ENCODE measurements at regions not wholly inside any gene's neighbourhood (a gene's known extent, or its start where the extent isn't known, plus 50 kb on each side); places are given as distances from the start of the nearest gene placed in this dataset.

GRCh38 chr11:37402663-37403062 lies 804.6 kb upstream of the RAG2 start:
- H3K4me3 ChIP-seq (ENCODE audit: insufficient read depth, low read depth, low read length): no peak overlapping the region
- H3K4me1 ChIP-seq (ENCODE audit: insufficient read depth, low read length): no peaks in the 10 kb centered on the region
- no peaks in the 10 kb centered on the region for H3K9me3 Mint-ChIP-seq (ENCODE audit: unreplicated experiment)
- no peaks in the 10 kb centered on the region for H4K20me1 ChIP-seq (ENCODE audit: insufficient read depth, low read length)
- no peaks in the 10 kb centered on the region for H3K27me3 ChIP-seq (ENCODE audit: insufficient read depth, low read length)
- H3K27ac Mint-ChIP-seq (ENCODE audit: unreplicated experiment): no peak overlapping the region
- H3K4me2 ChIP-seq (ENCODE audit: low read length): no peak overlapping the region
- no peaks in the 10 kb centered on the region for H3K4me1 Mint-ChIP-seq (ENCODE audit: low read depth, unreplicated experiment)
- H2AFZ ChIP-seq (ENCODE audit: low read depth, low read length): no peak overlapping the region
- H3K27ac ChIP-seq (ENCODE audit: low read depth, low read length): no peak overlapping the region
- H3K36me3 ChIP-seq (ENCODE audit: insufficient read depth, low read length): no peaks in the 10 kb centered on the region
- no peak for TF ChIP-seq EZH2 (IDR thresholded peaks at IDR 0.05; ENCODE audit: insufficient read depth, low read length)
- no peak for TF ChIP-seq CTCF (IDR thresholded peaks at IDR 0.05; ENCODE audit: insufficient read depth, low read depth, low read length)
- H3K9me3 ChIP-seq (ENCODE audit: insufficient read depth, low read depth, low read length): no peaks in the 10 kb centered on the region
- H3K27me3 Mint-ChIP-seq (ENCODE audit: low read depth, unreplicated experiment): no peaks in the 10 kb centered on the region
- H3K9ac ChIP-seq (ENCODE audit: low read length): no peak overlapping the region
- no peaks in the 10 kb centered on the region for H3K36me3 Mint-ChIP-seq (ENCODE audit: low read depth, unreplicated experiment)
- H3K79me2 ChIP-seq (ENCODE audit: insufficient read depth, low read length): no peaks in the 10 kb centered on the region
- H3K4me3 Mint-ChIP-seq (ENCODE audit: unreplicated experiment): no peak overlapping the region
- DNase-seq (ENCODE audit: low read depth): no peak
- no peak for FAIRE-seq

GRCh38 chr11:37394236-37394870 lies 796.3 kb upstream of the RAG2 start:
- H3K36me3 ChIP-seq (ENCODE audit: insufficient read depth, low read length): no peaks in the 10 kb centered on the region
- no peak overlapping the region for H3K4me2 ChIP-seq (ENCODE audit: low read length)
- H3K27ac ChIP-seq (ENCODE audit: low read depth, low read length): no peak overlapping the region
- no peaks in the 10 kb centered on the region for H3K4me1 Mint-ChIP-seq (ENCODE audit: low read depth, unreplicated experiment)
- peaks cover 5% of the 10 kb centered on the region for H3K9me3 ChIP-seq (ENCODE audit: insufficient read depth, low read depth, low read length)
- no peak for TF ChIP-seq CTCF (IDR thresholded peaks at IDR 0.05; ENCODE audit: insufficient read depth, low read depth, low read length)
- no peak for TF ChIP-seq EZH2 (IDR thresholded peaks at IDR 0.05; ENCODE audit: insufficient read depth, low read length)
- no peaks in the 10 kb centered on the region for H4K20me1 ChIP-seq (ENCODE audit: insufficient read depth, low read length)
- peaks cover 8% of the 10 kb centered on the region for H3K9me3 Mint-ChIP-seq (ENCODE audit: unreplicated experiment)
- H3K9ac ChIP-seq (ENCODE audit: low read length): no peak overlapping the region
- FAIRE-seq (no peak), DNase-seq (ENCODE audit: low read depth) (no peak)
- no peaks in the 10 kb centered on the region for H3K27me3 ChIP-seq (ENCODE audit: insufficient read depth, low read length)
- H2AFZ ChIP-seq (ENCODE audit: low read depth, low read length): no peak overlapping the region
- H3K27ac Mint-ChIP-seq (ENCODE audit: unreplicated experiment): no peak overlapping the region
- H3K4me1 ChIP-seq (ENCODE audit: insufficient read depth, low read length): no peaks in the 10 kb centered on the region
- no peaks in the 10 kb centered on the region for H3K27me3 Mint-ChIP-seq (ENCODE audit: low read depth, unreplicated experiment)
- H3K36me3 Mint-ChIP-seq (ENCODE audit: low read depth, unreplicated experiment): no peaks in the 10 kb centered on the region
- no peaks in the 10 kb centered on the region for H3K79me2 ChIP-seq (ENCODE audit: insufficient read depth, low read length)
- H3K4me3 ChIP-seq (ENCODE audit: insufficient read depth, low read depth, low read length): no peak overlapping the region
- no peak overlapping the region for H3K4me3 Mint-ChIP-seq (ENCODE audit: unreplicated experiment)

GRCh38 chr11:37391615-37392014 lies 793.6 kb upstream of the RAG2 start:
- H3K27me3 Mint-ChIP-seq (ENCODE audit: low read depth, unreplicated experiment): no peaks in the 10 kb centered on the region
- peaks cover 8% of the 10 kb centered on the region for H3K9me3 Mint-ChIP-seq (ENCODE audit: unreplicated experiment)

More at GRCh38 chr11:37391615-37392014, 793.6 kb upstream of the RAG2 start:
- Histone ChIP-seq H3K4me1 (ENCODE audit: insufficient read depth, low read length) (no peaks in the 10 kb centered on the region), H3K4me2 (ENCODE audit: low read length) (no peak overlapping the region), H2AFZ (ENCODE audit: low read depth, low read length) (no peak overlapping the region), H3K9me3 (ENCODE audit: insufficient read depth, low read depth, low read length) (peaks cover 5% of the 10 kb centered on the region), H3K9ac (ENCODE audit: low read length) (no peak overlapping the region), H3K27me3 (ENCODE audit: insufficient read depth, low read length) (no peaks in the 10 kb centered on the region), H4K20me1 (ENCODE audit: insufficient read depth, low read length) (no peaks in the 10 kb centered on the region), H3K4me3 (ENCODE audit: insufficient read depth, low read depth, low read length) (no peak overlapping the region), H3K27ac (ENCODE audit: low read depth, low read length) (no peak overlapping the region), H3K36me3 (ENCODE audit: insufficient read depth, low read length) (no peaks in the 10 kb centered on the region), H3K79me2 (ENCODE audit: insufficient read depth, low read length) (no peaks in the 10 kb centered on the region)
- Mint-ChIP-seq H3K4me1 (ENCODE audit: low read depth, unreplicated experiment) (no peaks in the 10 kb centered on the region), H3K27ac (ENCODE audit: unreplicated experiment) (no peak overlapping the region), H3K36me3 (ENCODE audit: low read depth, unreplicated experiment) (no peaks in the 10 kb centered on the region), H3K4me3 (ENCODE audit: unreplicated experiment) (no peak overlapping the region)
- FAIRE-seq (no peak), DNase-seq (ENCODE audit: low read depth) (no peak)
- TF ChIP-seq CTCF (IDR thresholded peaks at IDR 0.05; ENCODE audit: insufficient read depth, low read depth, low read length) (no peak), EZH2 (IDR thresholded peaks at IDR 0.05; ENCODE audit: insufficient read depth, low read length) (no peak)
